GM19238 (cell line): ENCODE measurements at regions not wholly inside any gene's neighbourhood (a gene's known extent, or its start where the extent isn't known, plus 50 kb on each side); places are given as distances from the start of the nearest gene placed in this dataset.

Experiments
- DNase-seq: peaks from one replicate; pipeline ENCODE4 v3.0.0; 2011; ENCODE audit warnings: low spot score; ENCODE audit not compliant: insufficient read length

GRCh38 chr10:131700506-131700905, 200.3 kb upstream of the PPP2R2D start:
- no peak for DNase-seq

- DNase-seq: no peak
Measured at GRCh38 chr10:131701131-131701947, 199.5 kb upstream of the PPP2R2D start.

GRCh38 chr10:131702531-131703356, 198.1 kb upstream of the PPP2R2D start:
- no peak for DNase-seq

- DNase-seq: no peak
Measured at GRCh38 chr10:131703541-131703940, 197.3 kb upstream of the PPP2R2D start.

GRCh38 chr10:131703941-131704340, 196.9 kb upstream of the PPP2R2D start:
- no peak for DNase-seq

GRCh38 chr10:131706476-131706875, 194.3 kb upstream of the PPP2R2D start:
- no peak for DNase-seq

GRCh38 chr10:131706952-131707351, 193.9 kb upstream of the PPP2R2D start:
- DNase-seq: no peak

- DNase-seq: no peak
Measured at GRCh38 chr10:131708225-131708880, 192.5 kb upstream of the PPP2R2D start.

- no peak for DNase-seq
Measured at GRCh38 chr10:131710142-131710861, 190.5 kb upstream of the PPP2R2D start.

- no peak for DNase-seq
Measured at GRCh38 chr10:131722121-131722520, 178.7 kb upstream of the PPP2R2D start.

GRCh38 chr10:131722525-131723264, 178.1 kb upstream of the PPP2R2D start:
- no peak for DNase-seq

- no peak for DNase-seq
Measured at GRCh38 chr10:131723297-131724168, 177.3 kb upstream of the PPP2R2D start.

- DNase-seq: no peak
Measured at GRCh38 chr10:131724169-131724545, 176.7 kb upstream of the PPP2R2D start.

GRCh38 chr10:131724891-131725580, 175.8 kb upstream of the PPP2R2D start:
- no peak for DNase-seq

GRCh38 chr10:131725581-131726069, 175.2 kb upstream of the PPP2R2D start:
- no peak for DNase-seq

- no peak for DNase-seq
Measured at GRCh38 chr10:131726076-131726880, 174.5 kb upstream of the PPP2R2D start.

GRCh38 chr10:131726967-131727366, 173.8 kb upstream of the PPP2R2D start:
- DNase-seq: no peak

GRCh38 chr10:131727560-131727959, 173.2 kb upstream of the PPP2R2D start:
- DNase-seq: no peak
